Cardiac septum (tissue), 1 donor: ENCODE measurements at regions not wholly inside any gene's neighbourhood (a gene's known extent, or its start where the extent isn't known, plus 50 kb on each side); places are given as distances from the start of the nearest gene placed in this dataset.

Experiments used
- DNase-seq: peaks from one replicate; pipeline ENCODE4 v3.0.0-alpha.2; 2020; ENCODE audit warnings: low spot score
- intact Hi-C: fragments of 100-400 bp; cut with DNase I; formaldehyde crosslinking; loops from one replicate; pipeline ENCODE4 v1.14.0; 2022
- donor health status: DM: no; HTN: no; CAD: no.

DNA sequence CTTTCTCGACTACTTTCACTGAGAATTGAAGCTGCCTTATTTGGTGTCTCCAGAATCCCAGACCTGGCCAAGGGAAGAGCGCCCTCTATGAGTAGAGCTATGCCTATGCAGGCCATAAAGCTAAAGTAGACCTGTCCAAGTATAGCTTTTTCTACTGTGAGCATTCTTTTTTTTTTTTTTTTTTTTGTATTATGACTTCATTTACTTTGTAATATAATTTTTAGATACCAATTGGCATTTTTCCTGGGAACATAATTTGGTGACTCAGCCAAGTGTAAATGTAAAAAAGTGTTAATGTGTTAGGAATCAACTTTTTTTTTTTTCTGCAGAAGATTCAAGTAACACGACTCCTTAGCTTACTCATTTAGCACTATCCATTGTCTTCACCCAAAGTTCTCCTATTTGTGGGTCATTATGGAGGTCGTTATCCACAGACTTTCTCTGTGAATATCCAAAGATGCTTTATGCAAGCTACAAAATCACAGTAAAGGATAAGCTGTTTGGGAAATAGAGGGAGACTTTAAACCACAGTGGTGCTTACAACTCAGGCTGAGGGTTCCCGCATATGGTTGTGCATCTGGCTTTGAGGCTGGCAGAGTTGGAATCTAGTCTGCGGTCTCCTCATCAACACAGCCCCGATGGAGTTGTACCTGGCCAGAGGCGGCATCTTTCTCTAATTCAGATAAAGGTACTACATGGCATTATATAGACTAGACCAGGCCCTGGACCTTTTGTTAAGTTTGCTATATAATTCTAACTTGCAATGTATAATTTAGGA is 1040.2 kb upstream of the SORCS1 start:
- intact Hi-C loops, result no loop called here
- no peak for DNase-seq

DNA sequence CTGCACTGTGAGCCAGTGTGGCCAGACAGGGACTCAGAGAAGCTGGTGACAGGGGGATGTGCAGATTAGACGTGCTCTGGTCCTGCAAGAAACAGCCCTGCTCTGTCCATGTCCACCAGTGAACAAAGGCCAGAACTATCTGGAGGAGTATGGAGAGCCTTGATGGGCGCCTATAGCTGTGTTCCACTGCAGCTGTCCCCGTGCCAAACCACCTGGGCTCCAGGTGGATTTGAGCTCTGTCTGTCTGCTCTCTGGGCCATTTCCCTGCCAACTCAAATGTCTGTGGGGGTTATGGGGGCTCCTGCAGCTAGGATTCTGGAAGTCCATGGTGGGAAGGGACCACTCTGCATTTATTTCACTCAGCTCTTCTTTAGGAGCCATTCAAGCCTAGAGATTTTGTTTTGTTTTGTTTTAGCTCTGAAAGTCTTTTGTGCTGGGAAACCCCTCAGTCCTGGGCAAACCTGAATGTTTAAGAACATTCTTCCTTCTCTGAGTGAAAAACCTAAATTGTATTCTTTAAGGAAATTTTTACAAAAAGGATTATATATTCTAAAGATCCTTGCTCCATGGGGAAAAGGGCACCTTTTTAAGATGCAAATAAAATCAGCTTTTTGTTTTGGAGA is 1039.5 kb upstream of the SORCS1 start:
- intact Hi-C loops, result no loop called here
- no peak for DNase-seq

DNA sequence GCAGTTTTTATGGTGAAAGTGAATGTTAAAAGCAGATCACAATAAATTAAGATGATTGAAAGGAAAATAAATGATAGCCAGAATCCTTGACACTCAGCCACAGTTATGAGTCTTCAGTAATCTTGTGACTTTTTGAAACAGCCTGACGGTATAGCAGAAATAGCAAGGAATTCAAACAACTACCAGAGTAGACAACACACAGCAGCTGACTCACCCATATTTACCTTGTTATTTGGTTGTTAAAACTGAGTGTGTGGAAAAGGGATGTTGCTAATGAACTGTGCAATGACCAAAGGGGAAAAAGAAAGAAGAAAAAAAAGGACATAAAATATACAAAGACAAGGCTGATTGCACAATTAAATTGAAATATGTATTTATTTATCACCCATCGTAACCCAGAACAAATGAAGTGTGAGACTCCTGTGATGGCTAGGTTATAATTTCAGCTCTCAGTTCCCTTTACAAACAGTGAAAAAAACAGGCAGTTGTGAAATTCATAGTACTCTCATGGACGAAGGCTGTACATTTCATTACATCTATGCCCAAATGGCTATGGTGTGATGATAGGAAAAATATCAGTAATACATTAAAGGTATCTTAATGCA is 1023.0 kb upstream of the SORCS1 start:
- no peak for DNase-seq
- intact Hi-C loops, result no loop called here

DNA sequence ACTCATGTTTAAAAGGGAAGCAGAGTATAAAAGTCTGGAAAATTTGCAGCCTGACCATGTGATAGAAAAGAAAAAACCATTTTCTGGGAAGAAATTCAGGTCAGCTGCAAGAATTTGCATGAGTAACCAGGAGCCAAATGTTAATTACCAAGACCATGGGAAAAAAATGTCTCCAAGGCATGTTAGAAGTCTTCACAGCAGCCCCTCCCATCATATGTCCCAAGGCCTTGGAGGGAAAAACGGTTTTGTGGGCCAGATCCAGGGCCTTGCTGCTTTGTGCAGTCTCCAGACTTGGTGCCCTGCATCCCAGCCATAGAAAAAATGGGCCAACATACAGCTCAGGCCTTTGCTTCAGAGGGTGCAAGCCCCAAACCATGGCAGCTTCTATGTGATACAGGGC is 1019.6 kb upstream of the SORCS1 start:
- intact Hi-C loops, result no loop called here
- DNase-seq, result no peak

DNA sequence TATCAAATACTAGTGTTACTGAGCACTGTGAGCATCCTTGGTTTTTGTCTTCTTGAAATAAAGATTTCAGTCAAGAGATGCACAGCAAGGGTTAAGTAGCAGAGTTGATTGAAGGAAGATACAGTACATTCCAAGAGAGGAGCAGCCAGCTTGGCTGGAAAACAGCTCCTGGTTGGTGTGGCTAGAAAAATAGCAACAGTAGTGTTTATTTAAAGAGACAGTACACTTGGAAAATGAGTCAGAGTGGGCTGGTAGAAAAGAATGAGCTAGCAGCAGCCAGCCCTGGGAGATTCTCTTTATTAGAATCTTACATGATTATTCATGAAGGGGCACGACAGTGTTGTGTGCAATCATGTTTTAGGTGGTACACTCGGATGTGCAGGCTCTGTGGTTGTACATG is 1016.4 kb upstream of the SORCS1 start:
- intact Hi-C loops, result no loop called here
- no peak for DNase-seq

DNA sequence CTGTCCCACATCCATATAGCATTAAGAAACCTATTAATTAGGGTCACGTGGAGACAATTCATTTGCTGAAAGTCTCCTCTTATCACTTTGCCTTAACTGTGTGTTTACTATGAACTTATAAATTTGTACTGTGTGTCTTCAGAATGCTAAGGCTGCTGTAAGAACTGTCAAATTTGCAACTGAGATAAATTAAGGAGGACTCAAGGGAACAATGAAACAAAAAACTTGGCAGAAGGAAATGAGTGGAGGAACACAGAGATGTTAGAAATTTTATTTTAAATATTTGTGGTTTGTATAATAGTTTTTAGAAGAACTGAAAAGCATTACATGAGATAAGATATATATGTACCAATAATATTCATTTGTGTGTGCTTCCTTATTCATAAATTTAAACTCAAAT is 1005.3 kb upstream of the SORCS1 start:
- intact Hi-C loops, result no loop called here

DNA sequence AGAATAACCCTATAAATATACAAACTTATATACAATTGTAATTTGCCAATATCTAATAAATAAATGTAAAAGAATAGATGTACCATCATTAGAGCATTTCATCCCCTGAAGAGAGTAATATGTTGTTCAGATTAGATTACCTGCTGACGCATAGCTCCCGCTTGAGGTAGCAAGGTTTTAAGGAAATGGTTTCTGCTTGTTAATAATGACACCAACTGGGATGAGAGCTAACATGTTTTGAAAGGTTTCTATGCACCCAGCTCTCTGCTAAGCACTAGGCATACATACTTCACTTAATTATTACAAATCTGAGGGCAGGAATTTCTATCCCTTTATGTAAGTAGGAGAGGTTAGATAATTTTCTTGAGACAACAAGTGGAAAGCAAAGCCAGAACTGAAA is 1003.3 kb upstream of the SORCS1 start:
- intact Hi-C loops, result no loop called here
- DNase-seq, result no peak

More for the DNA sequence above, 1005.3 kb upstream of the SORCS1 start:
- DNase-seq, result no peak

DNA sequence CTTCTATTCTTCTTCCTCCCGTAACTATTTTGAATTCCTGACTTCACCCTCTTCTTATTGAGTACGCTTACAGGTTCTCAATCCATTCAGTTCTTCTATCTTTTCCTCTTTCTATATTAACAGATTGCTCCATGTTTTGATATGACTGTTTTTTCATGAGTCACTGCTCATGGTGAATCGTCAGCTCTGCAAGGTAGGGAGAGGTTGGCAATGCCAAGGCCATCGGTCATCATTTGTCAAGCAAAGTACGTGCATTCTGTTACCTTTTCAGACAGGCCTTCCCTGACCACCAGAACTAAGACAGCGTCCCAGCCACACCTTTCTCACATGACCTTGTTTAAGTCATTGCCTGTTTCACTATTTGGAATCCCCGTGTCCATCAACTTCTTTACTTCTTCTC is 1001.9 kb upstream of the SORCS1 start:
- no peak for DNase-seq
- intact Hi-C loops, result no loop called here

DNA sequence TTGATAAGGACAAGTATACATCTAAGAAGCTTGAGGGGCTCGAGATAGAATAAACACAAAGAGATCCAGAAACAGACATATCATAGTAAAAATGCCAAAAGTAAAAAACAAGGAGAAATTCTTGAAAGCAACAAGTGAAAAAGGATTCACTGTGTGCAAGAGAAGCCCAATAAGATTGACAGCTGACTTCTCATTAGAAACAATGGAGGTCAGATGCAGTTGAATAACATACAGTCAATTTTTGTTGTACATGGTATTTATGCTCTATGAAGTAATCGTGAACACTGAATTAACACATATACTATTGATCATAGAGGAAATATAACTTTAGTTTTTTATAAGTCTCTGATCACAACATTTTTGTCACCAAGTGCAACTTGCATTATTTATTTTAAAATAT is 982.8 kb upstream of the SORCS1 start:
- DNase-seq, result no peak
- intact Hi-C loops, result no loop called here

DNA sequence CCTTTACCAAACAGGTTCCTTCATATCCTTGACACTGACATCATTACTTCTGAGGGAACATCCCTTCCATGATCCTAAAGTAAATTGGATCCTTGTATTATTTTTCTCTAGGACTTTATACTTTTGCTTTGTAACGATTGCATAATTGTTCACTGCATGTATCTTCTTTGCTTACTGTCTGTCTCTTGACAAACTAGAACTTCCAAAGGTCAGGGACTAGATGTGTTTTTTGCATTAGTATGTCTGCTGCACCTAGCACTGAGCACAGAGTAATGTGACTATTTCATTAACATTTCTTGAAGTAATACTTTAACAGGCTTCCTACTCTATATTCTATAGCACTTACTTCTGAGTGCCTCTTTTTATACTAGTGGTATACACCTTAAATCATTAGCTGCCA is 976.6 kb upstream of the SORCS1 start:
- intact Hi-C loops, result no loop called here
- DNase-seq, result no peak

DNA sequence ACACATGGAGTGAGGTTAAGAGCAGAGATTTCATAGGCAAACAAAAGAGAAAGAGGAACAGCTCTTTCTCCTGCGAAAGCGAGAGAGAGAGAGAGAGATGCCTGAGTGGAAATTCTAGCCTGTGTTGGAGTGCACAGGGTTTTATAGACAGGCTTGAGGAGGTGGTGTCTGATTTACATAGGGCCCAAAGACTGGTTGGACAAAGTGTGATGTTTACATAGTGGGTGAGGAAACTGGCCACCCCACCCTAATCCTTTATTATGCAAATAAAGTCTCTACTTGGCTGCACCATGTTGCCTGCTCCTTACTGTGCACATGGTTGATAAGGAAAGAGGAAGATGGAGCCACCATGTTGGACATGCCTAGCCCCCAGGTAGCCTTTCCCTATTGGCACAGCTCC is 967.8 kb upstream of the SORCS1 start:
- no peak for DNase-seq
- intact Hi-C loops, result no loop called here

DNA sequence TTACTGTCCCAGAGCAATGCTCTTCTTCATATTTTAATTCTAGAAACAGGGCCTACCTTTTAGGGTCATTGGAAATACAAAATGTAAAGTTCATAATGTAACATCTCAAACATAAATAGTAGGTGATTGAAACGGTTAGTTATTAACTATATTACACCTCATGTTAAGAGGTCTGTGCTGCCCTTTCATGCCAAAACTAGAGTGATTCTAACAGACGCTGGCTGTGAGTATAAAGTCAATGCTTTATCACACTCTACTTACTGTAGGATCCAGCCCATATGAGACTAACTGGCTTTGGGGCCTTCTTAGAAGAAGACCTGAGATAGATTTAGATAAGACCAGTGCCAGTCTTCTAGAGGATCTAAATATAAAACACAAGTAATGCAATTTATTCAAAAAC is 966.1 kb upstream of the SORCS1 start:
- intact Hi-C loops, result no loop called here
- no peak for DNase-seq

DNA sequence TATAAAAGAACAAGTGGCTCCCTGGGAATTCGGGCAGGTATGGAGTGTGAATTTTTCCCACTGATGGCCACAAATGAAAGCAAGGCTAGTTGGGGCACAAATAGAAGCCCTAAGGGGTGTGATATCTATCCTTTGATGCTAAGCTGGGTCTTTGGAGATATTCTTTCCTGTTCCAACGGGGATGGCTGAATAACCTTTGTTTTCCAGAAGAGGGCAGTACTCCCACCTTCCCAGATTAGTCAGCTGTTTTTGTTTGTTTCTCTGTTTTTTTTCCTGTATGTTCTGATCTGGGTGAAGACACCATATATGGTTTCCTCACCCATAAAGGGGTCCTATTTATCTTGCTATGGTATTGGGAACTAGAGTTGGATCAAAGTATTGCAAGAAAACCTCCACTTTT is 947.7 kb upstream of the SORCS1 start:
- intact Hi-C loops, result no loop called here
- no peak for DNase-seq

DNA sequence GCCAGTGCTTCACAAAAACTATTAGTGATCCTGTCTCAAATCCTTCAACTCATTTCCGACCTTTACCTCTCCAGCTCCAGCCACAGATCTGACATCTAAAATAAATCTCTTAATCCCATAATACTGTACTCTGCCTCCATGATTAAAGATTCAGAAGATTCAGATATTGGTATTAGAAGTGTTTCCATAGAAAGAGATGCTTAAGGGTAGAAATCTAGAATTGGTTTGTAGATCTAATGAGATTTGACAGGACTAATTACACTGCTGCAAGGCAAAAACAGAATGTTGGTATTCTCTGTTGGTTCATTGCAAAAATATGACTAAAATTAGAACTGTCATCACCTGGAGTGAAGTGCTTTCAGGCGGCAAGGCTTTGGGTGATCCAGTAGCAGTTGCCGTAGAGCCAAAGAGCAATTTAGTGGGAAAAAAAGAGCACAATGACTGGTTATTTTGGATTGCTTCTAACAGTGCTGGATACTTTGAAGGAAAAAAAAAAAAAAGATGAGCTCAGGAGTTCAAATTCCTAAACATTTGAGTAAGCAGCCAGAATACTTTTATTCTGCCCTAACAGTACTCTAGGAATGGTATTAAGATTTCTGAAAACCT is 940.1 kb upstream of the SORCS1 start:
- no peak for DNase-seq
- intact Hi-C loops, result no loop called here

DNA sequence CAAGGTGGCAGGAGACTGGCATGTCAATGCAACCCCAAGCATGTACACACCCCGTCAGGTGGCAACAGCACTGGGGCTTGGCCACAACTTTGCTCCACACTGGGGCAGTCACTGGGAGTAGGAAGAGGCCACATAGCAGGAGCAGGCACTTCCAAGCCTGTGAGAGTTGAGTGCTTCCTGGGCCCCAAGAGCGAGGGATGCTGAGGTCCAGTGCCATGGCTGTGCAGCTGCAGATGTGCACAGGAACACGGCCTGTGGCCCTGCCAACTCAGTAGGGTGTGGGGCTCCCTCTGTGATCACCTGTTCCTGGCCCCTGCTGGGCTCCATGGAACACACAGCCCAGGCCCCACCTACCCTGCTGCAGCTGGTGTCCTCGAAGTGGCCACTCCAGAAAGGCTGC is 932.8 kb upstream of the SORCS1 start:
- intact Hi-C loops, result no loop called here
- DNase-seq, result no peak

DNA sequence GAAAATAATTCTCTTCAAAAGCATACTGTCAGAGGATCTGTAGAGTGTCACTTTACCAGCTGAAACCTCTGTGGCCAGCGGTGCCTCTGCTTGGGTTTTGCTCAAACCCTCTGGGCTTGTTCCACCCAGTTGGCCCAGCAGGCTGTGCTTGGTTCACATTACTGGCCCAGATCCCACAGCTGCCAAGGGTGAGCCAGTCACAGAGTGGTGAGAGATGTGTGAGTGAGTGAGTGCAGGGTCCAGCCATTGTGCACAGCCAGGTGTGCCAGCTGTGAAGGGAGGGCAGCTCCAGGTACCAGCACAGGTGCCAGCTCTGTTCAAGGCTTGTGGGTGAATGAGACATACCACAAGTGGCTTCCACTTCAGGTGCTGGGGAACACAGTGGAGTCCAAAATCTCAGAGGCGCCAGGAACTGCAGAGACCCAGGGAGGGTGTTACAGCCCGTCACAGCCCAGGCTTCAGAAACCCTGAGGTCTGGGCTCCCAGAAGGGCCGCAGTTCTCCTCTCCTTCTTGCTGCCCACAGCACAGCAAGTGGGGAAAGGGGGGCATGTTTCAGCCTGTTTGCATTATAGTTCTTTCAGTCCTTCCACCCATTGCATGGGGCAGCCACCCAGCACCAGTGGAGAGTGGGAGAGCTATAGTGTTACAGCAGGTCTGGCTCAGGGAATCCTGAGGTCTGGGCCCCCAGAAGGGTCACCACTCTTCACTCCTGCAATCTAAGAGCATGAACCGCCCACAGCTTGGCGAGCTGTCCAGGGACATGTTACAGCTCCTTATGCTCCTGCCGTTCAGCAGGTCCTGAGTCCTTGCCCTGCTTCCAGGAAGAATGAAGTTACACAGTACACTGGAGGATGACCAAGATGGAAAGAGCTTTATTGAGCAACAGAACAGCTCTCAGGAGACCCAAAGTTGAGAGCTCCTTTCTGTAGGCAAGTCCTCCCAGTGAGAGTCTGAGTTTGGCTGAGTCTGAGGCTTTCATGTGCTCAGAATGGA is 931.7 kb upstream of the SORCS1 start:
- DNase-seq, result peak; percentile 55
- intact Hi-C loops, result no loop called here

DNA sequence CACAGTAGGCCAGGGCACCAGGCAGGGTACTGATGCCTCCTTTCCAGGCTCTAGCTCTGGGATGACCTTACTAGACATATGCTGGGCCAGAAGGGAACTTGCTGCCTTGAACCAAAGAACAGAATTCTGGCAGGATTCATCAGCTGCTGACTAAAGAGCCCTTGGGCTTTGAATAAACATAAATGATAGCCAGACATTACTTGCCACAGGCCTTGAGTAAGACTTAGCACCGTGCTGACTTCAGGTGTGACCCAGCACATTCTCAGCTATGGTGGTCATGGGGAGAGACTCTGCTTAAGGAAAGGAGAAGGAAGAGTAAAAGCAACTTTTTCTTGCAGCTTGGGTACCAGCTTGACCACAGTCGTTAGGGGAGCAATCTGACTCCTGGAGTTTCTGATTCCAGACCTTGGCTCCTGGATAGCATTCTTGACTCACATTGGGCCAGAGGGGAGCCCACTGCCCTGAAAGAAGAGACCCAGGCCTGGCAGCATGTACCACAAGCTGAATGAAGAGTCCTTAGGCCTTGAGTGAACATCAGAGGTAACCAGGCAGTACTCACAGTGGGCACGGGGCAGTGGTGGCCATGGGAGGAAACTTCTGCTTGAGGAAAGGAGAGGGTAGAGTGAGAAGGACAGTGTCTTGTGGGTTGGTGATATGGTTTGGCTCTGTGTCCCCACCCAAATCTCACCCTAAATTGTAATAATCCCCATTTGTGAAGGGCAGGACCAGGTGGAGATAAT is 926.1 kb upstream of the SORCS1 start:
- peak; percentile 70 for DNase-seq
- intact Hi-C loops, result no loop called here

DNA sequence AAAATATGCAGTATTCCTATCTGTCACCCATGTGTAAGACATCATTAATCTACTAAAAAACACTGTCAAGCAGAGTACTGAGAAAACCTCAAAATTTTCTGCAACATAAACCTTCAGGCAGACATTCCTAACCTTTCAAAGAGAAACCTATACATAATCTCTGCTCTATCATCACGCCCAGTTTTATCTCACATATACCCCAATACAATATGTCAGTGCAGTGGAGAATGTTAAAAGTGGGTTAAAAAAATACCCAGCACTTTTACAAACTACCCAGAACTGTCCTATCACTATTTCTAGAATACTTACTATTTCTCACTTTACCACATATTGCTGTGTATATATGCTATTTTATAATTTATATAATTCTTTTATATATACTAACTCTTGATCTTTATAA is 922.0 kb upstream of the SORCS1 start:
- DNase-seq, result no peak
- intact Hi-C loops, result no loop called here

DNA sequence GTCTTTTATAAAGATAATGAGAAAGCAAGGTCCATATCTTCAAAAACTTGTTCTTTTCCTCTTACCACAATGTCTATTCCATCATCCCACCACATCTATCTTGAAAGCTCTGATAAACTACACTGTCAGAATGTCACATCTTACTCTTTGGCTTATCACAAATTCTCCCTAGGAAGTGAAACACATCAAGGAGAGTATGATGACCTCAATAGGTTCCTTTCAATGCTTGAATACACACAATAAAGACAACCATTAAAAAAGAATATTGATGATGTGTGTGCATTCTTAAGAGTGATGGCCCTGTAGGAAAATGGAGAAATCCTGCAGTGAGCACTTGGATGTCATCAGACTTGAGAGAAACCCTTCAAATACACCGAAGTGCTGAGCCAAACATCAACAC is 918.1 kb upstream of the SORCS1 start:
- intact Hi-C loops, result no loop called here
- no peak for DNase-seq
